ENCODE measurements at regions not wholly inside any gene's neighbourhood (a gene's known extent, or its start where the extent isn't known, plus 50 kb on each side); places are given as distances from the start of the nearest gene placed in this dataset.

DNA sequence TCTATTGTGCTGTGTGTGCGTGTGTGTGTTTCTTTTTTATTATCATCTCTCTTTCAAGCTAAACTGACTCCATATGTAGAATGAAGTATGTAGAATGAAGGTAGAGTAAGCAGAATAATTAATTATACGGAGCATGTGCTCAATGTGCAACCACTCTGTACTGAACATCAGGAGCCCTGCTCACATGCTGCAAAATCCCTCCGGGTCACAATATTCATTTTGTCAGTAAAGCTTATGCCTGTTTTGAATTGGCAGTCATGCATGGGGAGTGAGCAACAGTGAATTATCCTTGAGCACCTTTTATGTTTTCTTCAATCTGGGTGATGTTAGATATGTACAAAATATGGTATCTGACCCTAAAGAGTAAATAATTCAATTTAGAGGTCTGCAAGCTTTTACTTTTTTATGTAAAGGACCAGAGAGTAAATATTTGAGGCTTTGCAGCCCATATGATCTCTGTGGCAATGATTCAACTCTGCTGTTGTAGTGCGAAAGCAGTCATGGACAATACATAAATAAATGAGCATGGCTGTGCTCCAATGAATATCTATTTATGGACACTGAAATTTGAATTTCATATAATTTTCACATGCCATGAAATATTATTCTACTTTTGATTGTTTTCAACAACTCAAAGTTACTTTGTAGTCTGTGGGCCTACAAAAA lies 199.9 kb downstream of the VGLL3 start:
- TF ChIP-seq TAF1 (IDR thresholded peaks at IDR 0.05; ENCODE audit: borderline replicate concordance, insufficient read depth, low read length) (no peak), SIN3A (IDR thresholded peaks at IDR 0.05; ENCODE audit: borderline replicate concordance, insufficient read depth, low read length) (no peak), FOXP2 (optimal IDR thresholded peaks at IDR 0.05; ENCODE audit: borderline replicate concordance, extremely low read depth, extremely low read length, insufficient read depth) (no peak)
